ENCODE measurements at regions not wholly inside any gene's neighbourhood (a gene's known extent, or its start where the extent isn't known, plus 50 kb on each side); places are given as distances from the start of the nearest gene placed in this dataset.
"Not testable (repeated sequence)": the region's sequence is repeated elsewhere in the genome, so short reads cannot be mapped to it uniquely, and the experiment has no call there.

DNA sequence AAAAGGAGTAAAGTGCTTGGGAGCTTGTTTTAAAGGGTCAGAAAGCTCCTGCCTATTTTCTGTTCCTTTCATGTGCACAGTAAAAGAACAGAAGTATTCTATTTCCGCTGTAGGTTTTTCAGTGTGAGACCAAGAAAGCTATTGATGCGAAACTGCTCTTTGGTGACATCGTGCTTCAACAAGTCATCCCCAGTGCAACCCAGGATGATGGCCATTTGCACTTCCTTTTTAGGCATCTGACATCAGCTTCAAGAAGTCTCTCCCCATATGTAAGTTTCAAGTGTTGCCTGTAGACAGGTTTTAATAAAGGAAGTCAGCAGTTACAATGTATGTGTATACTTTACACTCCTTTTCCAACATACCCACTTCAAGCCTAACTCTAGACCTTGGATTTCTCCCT is 131.6 kb downstream of the RFX6 start:
- H4K20me1 ChIP-seq (ENCODE audit: insufficient read depth, low read depth, low read length) = no peaks in the 10 kb centered on the region
- no peak overlapping the region for H3K4me2 ChIP-seq (ENCODE audit: low read depth, low read length, poor library complexity, severe bottlenecking)
- H3K79me2 ChIP-seq (ENCODE audit: low read length) = no peaks in the 10 kb centered on the region
- H3K4me3 ChIP-seq (ENCODE audit: low read length) = no peak overlapping the region
- H3K9ac ChIP-seq (ENCODE audit: low read length) = no peak overlapping the region
- H2AFZ ChIP-seq (ENCODE audit: low read length) = no peak overlapping the region
- H3K9me2 ChIP-seq (replicated peaks; ENCODE audit: insufficient read depth, low read length) = no peaks in the 10 kb centered on the region
- H3K27ac ChIP-seq (ENCODE audit: low read length) = no peak overlapping the region
- no peaks in the 10 kb centered on the region for H3K27me3 ChIP-seq (ENCODE audit: low read length)
- no peaks in the 10 kb centered on the region for H3K4me1 ChIP-seq (ENCODE audit: low read length)
- DNase-seq = no peak
- no peaks in the 10 kb centered on the region for H3K36me3 ChIP-seq (ENCODE audit: insufficient read depth, low read length)
- H3K9me3 ChIP-seq (ENCODE audit: low read length) = no peaks in the 10 kb centered on the region

DNA sequence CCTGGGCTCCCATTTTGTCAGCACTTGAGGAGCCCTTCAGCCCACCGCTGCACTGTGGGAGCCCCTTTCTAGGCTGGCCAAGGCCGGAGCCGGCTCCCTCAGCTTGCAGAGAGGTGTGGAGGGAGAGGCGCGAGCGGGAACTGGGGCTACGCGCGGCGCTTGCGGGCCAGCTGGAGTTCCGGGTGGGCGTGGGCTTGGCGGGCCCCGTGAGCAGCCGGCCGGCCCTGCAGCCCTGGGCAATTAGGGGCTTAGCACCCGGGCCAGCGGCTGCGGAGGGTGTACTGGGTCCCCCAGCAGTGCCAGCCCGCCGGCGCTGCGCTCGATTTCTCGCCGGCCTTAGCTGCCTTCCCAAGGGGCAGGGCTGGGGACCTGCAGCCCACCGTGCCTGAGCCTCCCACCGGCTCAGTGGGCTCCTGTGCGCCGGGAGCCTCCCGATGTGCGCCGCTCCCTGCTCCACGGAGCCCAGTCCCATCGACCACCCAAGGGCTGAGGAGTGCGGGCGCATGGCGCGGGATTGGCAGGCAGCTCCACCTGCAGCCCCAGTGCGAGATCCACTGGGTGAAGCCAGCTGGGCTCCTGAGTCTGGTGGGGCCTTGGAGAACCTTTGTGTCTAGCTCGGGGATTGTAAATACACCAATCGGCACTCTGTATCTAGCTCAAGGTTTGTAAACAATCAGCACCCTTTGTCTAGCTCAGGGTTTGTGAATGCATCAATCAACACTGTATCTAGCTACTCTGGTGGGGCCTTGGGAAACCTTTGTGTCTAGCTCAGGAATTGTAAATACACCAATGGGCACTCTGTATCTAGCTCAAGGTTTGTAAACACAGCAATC is 137.8 kb downstream of the RFX6 start:
- not testable (repeated sequence) for DNase-seq; H3K4me2 ChIP-seq (ENCODE audit: low read depth, low read length, poor library complexity, severe bottlenecking); H3K9ac ChIP-seq (ENCODE audit: low read length); H3K79me2 ChIP-seq (ENCODE audit: low read length); H3K4me1 ChIP-seq (ENCODE audit: low read length); H3K9me3 ChIP-seq (ENCODE audit: low read length); H3K9me2 ChIP-seq (replicated peaks; ENCODE audit: insufficient read depth, low read length); H2AFZ ChIP-seq (ENCODE audit: low read length); H3K27ac ChIP-seq (ENCODE audit: low read length); H4K20me1 ChIP-seq (ENCODE audit: insufficient read depth, low read depth, low read length); H3K27me3 ChIP-seq (ENCODE audit: low read length); H3K4me3 ChIP-seq (ENCODE audit: low read length); H3K36me3 ChIP-seq (ENCODE audit: insufficient read depth, low read length)

DNA sequence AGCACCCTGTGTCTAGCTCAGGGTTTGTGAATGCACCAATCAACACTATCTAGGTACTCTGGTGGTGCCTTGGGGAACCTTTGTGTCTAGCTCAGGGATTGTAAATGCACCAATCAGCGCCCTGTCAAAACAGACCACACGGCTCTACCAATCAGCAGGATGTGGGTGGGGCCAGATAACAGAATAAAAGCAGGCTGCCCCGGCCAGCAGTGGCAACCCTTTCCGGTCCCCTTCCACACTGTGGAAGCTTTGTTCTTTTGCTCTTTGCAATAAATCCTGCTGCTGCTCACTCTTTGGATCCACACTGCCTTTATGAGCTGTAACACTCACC is 138.4 kb downstream of the RFX6 start:
- H3K4me1 ChIP-seq (ENCODE audit: low read length); H3K36me3 ChIP-seq (ENCODE audit: insufficient read depth, low read length); H4K20me1 ChIP-seq (ENCODE audit: insufficient read depth, low read depth, low read length); H3K79me2 ChIP-seq (ENCODE audit: low read length); DNase-seq; H3K9me2 ChIP-seq (replicated peaks; ENCODE audit: insufficient read depth, low read length); H3K9me3 ChIP-seq (ENCODE audit: low read length); H3K27ac ChIP-seq (ENCODE audit: low read length); H3K27me3 ChIP-seq (ENCODE audit: low read length); H3K4me2 ChIP-seq (ENCODE audit: low read depth, low read length, poor library complexity, severe bottlenecking); H2AFZ ChIP-seq (ENCODE audit: low read length); H3K4me3 ChIP-seq (ENCODE audit: low read length); H3K9ac ChIP-seq (ENCODE audit: low read length): not testable (repeated sequence)

DNA sequence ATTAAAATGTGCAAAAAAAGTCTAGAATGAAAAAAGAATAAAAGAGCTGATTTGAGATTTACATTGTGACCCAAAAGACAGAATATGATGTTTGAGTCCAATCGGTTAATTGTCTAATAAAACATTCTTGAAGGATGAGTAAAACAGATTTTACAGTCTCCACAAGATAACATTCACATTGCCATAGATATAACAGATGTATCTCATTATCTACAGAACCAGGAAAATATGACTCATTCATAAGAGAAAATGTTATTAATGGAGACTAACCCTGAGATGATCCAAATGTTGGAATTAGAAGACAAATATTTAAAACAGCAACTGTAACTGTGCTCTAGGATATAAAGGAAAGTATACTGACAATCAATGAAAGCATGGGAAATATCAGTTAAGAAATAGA is 141.7 kb downstream of the RFX6 start:
- DNase-seq = no peak
- Histone ChIP-seq H3K9me2 (replicated peaks; ENCODE audit: insufficient read depth, low read length) (no peaks in the 10 kb centered on the region), H3K4me3 (ENCODE audit: low read length) (no peak overlapping the region), H3K9ac (ENCODE audit: low read length) (no peak overlapping the region), H3K4me1 (ENCODE audit: low read length) (no peaks in the 10 kb centered on the region), H3K79me2 (ENCODE audit: low read length) (no peaks in the 10 kb centered on the region), H3K4me2 (ENCODE audit: low read depth, low read length, poor library complexity, severe bottlenecking) (no peak overlapping the region), H3K36me3 (ENCODE audit: insufficient read depth, low read length) (no peaks in the 10 kb centered on the region), H3K9me3 (ENCODE audit: low read length) (no peaks in the 10 kb centered on the region), H3K27ac (ENCODE audit: low read length) (no peak overlapping the region), H3K27me3 (ENCODE audit: low read length) (no peaks in the 10 kb centered on the region), H4K20me1 (ENCODE audit: insufficient read depth, low read depth, low read length) (no peaks in the 10 kb centered on the region), H2AFZ (ENCODE audit: low read length) (no peak overlapping the region)

DNA sequence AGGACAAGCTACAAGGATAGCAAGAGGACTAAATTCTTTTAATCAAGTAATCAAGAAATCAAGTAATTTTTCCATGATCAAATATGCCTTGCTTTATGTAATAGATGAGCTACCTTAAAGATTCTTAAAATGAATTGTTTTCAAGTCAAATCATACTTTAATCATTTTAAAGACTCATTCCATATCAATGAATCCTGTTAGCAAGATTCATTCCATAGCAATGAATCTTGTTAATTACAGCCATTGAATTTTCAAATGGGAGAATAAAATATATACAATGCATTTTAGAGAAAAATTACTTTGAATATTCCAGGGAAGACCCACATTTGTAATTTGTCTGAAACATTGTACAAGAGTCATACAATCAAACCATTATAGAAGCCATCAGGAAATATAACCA is 145.7 kb downstream of the RFX6 start:
- H3K4me2 ChIP-seq (ENCODE audit: low read depth, low read length, poor library complexity, severe bottlenecking) = no peak overlapping the region
- no peaks in the 10 kb centered on the region for H3K9me3 ChIP-seq (ENCODE audit: low read length)
- no peak overlapping the region for H3K27ac ChIP-seq (ENCODE audit: low read length)
- no peaks in the 10 kb centered on the region for H3K4me1 ChIP-seq (ENCODE audit: low read length)
- H3K36me3 ChIP-seq (ENCODE audit: insufficient read depth, low read length) = no peaks in the 10 kb centered on the region
- DNase-seq = no peak
- H3K4me3 ChIP-seq (ENCODE audit: low read length) = no peak overlapping the region
- no peaks in the 10 kb centered on the region; the same call in 1 of the 2 replicates for H3K27me3 ChIP-seq (ENCODE audit: low read length)
- H3K9me2 ChIP-seq (replicated peaks; ENCODE audit: insufficient read depth, low read length) = no peaks in the 10 kb centered on the region
- H3K9ac ChIP-seq (ENCODE audit: low read length) = no peak overlapping the region
- H2AFZ ChIP-seq (ENCODE audit: low read length) = no peak overlapping the region
- no peaks in the 10 kb centered on the region for H3K79me2 ChIP-seq (ENCODE audit: low read length)
- H4K20me1 ChIP-seq (ENCODE audit: insufficient read depth, low read depth, low read length) = no peaks in the 10 kb centered on the region

DNA sequence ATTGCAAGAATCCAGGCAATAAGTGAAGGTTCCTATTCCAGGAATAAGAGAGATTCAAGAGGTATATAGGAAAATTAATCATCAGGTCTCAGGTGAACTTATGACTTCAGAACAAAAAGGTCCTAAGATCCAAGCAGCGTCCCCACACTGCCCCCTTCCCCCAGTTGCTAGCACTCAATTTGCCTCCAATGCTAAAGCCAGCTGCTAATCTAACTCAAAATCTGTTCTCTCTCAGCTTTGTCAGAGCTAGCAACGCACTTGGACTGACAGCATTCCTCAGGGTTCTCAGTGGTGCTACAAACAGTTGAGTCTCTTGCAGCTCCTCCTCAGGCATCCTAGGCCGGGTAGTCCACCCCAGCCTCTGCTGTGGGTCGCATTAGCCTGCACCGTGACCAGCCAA is 148.3 kb downstream of the RFX6 start:
- Histone ChIP-seq H2AFZ (ENCODE audit: low read length) (no peak overlapping the region), H3K4me2 (ENCODE audit: low read depth, low read length, poor library complexity, severe bottlenecking) (no peak overlapping the region), H3K9me2 (replicated peaks; ENCODE audit: insufficient read depth, low read length) (no peaks in the 10 kb centered on the region), H3K79me2 (ENCODE audit: low read length) (no peaks in the 10 kb centered on the region), H3K9me3 (ENCODE audit: low read length) (no peaks in the 10 kb centered on the region), H3K4me3 (ENCODE audit: low read length) (no peak overlapping the region), H4K20me1 (ENCODE audit: insufficient read depth, low read depth, low read length) (no peaks in the 10 kb centered on the region), H3K9ac (ENCODE audit: low read length) (no peak overlapping the region), H3K27ac (ENCODE audit: low read length) (no peak overlapping the region), H3K36me3 (ENCODE audit: insufficient read depth, low read length) (no peaks in the 10 kb centered on the region), H3K4me1 (ENCODE audit: low read length) (no peaks in the 10 kb centered on the region), H3K27me3 (ENCODE audit: low read length) (no peaks in the 10 kb centered on the region; the same call in 1 of the 2 replicates)
- no peak for DNase-seq

DNA sequence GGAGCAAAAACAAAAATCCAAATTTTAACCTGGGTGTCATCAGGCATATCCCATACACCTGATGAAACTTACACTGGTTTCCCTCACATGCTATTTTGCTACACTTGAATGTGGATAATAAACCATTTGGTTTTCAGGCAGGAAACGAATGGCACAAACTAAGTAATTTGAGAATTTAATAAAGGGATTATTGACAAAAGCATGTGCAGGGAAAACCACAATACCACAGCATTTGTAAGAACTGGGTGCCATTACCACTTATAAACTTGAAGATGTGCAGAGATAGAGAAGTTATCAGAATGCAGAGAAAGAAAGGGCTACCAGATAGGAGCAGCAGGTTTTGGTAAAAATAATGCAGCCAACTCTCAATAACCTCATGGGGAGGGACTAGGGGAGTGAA is 151.2 kb downstream of the RFX6 start:
- no peaks in the 10 kb centered on the region for H3K36me3 ChIP-seq (ENCODE audit: insufficient read depth, low read length)
- H3K4me1 ChIP-seq (ENCODE audit: low read length) = no peaks in the 10 kb centered on the region
- no peaks in the 10 kb centered on the region for H3K9me2 ChIP-seq (replicated peaks; ENCODE audit: insufficient read depth, low read length)
- no peak overlapping the region for H3K9ac ChIP-seq (ENCODE audit: low read length)
- H3K27ac ChIP-seq (ENCODE audit: low read length) = no peak overlapping the region
- DNase-seq = no peak
- no peak overlapping the region for H3K4me3 ChIP-seq (ENCODE audit: low read length)
- no peak overlapping the region for H3K4me2 ChIP-seq (ENCODE audit: low read depth, low read length, poor library complexity, severe bottlenecking)
- H4K20me1 ChIP-seq (ENCODE audit: insufficient read depth, low read depth, low read length) = no peaks in the 10 kb centered on the region
- no peak overlapping the region for H2AFZ ChIP-seq (ENCODE audit: low read length)
- no peaks in the 10 kb centered on the region for H3K79me2 ChIP-seq (ENCODE audit: low read length)
- no peaks in the 10 kb centered on the region; the same call in 1 of the 2 replicates for H3K27me3 ChIP-seq (ENCODE audit: low read length)
- H3K9me3 ChIP-seq (ENCODE audit: low read length) = no peaks in the 10 kb centered on the region

DNA sequence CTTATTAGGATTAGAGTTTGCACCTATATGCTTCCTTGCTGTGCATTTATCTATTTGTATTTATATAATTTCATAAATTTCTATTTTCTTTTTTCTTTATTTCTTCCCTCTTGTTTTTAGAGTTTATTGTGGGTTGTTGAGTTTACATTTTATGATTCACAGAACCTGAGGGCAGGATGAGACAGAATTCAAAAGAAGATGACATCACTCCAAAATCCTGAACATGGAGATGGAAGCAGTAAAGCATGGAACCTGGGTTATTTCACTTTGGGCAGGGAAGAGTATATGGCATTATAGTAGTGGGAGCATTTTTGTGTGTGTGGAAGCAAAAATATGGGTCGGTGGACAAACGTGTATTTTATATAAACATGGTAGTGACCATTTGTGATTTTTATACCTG is 157.5 kb downstream of the RFX6 start:
- H3K27me3 ChIP-seq (ENCODE audit: low read length) = no peaks in the 10 kb centered on the region
- DNase-seq = no peak
- H3K36me3 ChIP-seq (ENCODE audit: insufficient read depth, low read length) = no peaks in the 10 kb centered on the region
- H4K20me1 ChIP-seq (ENCODE audit: insufficient read depth, low read depth, low read length) = no peaks in the 10 kb centered on the region
- H3K4me2 ChIP-seq (ENCODE audit: low read depth, low read length, poor library complexity, severe bottlenecking) = no peak overlapping the region
- no peaks in the 10 kb centered on the region for H3K4me1 ChIP-seq (ENCODE audit: low read length)
- H3K9me2 ChIP-seq (replicated peaks; ENCODE audit: insufficient read depth, low read length) = no peaks in the 10 kb centered on the region
- no peaks in the 10 kb centered on the region for H3K79me2 ChIP-seq (ENCODE audit: low read length)
- no peaks in the 10 kb centered on the region for H3K9me3 ChIP-seq (ENCODE audit: low read length)
- H2AFZ ChIP-seq (ENCODE audit: low read length) = no peak overlapping the region
- H3K27ac ChIP-seq (ENCODE audit: low read length) = no peak overlapping the region
- no peak overlapping the region for H3K4me3 ChIP-seq (ENCODE audit: low read length)
- H3K9ac ChIP-seq (ENCODE audit: low read length) = no peak overlapping the region
